ENCODE measurements at regions not wholly inside any gene's neighbourhood (a gene's known extent, or its start where the extent isn't known, plus 50 kb on each side); places are given as distances from the start of the nearest gene placed in this dataset.

Small RNAs in the stretch of these regions (small RNA-seq; reads per million reads assigned to genes)
- gene AP001485.1 (0 reads per million in 3 donors), gene MIR7641-1 (0 reads per million in 3 donors)
